ENCODE measurements at regions not wholly inside any gene's neighbourhood (a gene's known extent, or its start where the extent isn't known, plus 50 kb on each side); places are given as distances from the start of the nearest gene placed in this dataset.

DNA sequence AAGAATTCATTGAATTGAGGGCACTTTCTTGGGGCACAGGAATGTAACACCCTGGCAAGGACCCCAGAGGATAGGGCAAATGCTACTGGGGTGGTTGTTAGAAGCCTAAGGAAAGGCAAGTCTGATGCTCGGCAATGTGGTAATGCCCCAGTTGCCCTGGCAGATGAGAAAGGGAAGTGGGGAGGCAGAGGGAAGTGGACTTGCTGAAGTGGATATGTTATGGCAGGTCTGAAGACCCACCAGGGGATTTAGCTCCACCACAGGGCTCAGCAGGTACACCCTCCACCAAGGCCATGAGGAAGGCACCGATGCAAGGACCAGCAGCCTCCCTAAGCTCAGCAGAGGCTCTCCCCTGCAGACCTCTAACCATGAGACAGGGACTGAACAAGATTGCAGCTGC lies 184.8 kb downstream of the IRX5 start:
- no peak for DNase-seq (ENCODE audit: low read depth in 2 of 2)

DNA sequence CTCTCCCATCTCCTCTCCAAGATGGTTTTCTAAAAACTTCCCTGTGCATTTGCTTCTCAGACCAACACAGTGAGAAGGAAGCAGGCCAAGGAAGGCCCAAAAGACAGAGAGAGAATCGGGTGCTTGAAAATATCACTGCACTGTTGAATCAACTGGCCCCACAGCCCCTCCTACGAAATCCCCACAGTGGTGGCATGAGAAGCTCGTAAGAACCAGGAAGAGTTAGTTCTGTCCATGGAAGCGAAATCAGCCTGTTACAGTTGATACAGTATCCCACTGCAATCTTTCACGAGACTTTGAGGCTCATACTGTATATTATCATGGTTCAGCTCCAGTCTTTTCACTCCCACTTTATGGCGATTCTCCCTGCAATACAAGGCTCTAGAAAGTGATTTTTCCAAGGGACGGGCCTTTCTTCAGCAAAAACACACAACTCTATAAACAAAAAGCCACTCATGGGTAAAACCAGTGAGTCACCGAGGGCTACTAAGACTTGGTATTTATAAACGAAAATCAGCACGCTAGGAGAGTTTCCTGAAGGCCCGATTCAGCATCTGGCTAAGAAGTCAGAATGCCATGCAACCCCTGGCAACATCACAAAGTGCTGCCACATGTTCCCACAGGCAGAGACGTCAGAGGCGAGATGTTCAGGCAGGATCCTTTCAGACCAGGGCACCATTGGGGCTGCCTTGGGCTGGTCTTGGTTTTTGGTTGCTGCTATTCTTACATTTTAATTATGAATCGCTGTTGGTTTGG lies 185.7 kb downstream of the IRX5 start:
- DNase-seq (ENCODE audit: low read depth in 2 of 2): no peak

DNA sequence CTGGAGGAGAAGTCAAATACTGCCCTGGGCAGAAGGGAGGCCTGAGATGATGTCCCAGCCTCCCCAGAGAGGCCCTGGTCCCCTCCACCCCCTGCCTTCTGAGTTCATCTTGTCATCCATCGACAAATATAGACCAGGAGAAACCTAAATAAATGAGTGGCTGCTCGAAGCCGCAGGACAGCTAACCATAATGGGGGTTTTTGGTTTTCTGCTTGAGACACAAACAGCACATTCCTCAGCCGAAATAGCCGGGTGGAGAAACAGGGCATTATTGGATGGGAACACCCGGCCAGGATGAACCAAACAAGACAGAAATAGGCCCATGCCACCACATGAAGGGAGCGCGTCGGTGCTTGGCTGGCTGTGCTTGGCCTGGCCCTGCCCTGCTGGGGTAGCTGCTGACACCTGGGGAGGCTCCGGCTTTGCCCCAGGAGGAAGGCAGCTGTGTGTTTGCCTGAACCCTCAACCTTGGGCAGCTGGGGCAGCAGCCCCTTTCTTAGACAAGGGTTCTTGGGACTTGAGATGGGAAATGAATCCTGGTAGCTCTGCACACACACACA lies 188.1 kb downstream of the IRX5 start:
- no peak for DNase-seq (ENCODE audit: low read depth in 2 of 2)

- DNase-seq (ENCODE audit: low read depth in 2 of 2): no peak
Measured at GRCh38 chr16:55120408-55120807, 189.7 kb downstream of the IRX5 start.

- no peak for DNase-seq (ENCODE audit: low read depth in 2 of 2)
Measured at GRCh38 chr16:55120826-55121225, 190.2 kb downstream of the IRX5 start.

DNA sequence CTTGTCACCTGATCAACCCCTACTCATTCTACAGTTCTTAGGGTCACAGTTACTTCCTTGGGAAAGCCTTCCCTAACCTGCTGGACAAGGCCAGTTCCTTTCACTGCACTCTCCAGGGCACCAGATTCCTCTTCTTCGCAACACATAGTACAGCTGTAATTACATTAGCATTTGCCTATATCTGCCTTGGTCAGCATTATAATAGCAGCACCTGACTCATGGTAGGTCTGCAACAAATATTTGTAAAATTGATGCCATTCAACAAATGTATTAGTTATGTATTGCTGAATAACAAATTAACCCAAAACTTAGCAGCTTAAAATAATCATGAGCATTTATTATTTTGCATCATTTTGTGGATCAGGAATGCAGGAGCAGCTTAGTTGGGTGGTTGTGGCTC lies 193.0 kb downstream of the IRX5 start:
- DNase-seq (ENCODE audit: low read depth in 2 of 2): no peak

DNA sequence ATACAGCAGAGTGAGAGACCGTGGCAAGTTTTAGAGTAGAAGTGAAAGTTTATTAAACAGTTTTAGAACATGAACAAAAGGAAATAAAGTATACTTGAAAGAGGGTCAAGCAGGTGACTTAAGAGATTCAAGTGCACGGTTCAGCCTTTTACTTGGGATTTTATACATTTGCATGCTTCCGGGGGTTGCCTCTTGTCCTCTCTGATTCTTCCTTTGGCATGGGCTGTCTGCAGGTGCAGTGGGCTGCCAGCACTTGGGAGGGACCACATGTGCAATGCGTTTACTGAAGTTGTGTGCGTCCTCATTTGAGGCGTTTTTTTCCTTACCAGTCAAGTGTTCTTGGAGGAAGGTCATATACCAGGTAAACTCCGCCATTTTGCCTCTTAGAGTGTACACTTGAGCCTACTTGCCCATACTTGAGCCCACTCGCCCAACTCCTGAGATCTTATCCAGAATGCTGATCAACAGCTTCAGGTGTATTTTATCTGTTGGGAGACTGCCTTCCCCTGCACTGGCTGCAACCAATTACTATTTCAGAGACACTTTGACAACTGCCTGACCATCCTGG lies 195.2 kb downstream of the IRX5 start:
- no peak for DNase-seq (ENCODE audit: low read depth in 2 of 2)

- no peak for DNase-seq (ENCODE audit: low read depth in 2 of 2)
Measured at GRCh38 chr16:55126456-55126855, 195.8 kb downstream of the IRX5 start.

- DNase-seq (ENCODE audit: low read depth in 2 of 2): no peak
Measured at GRCh38 chr16:55130456-55130855, 193.5 kb upstream of the IRX6 start.

DNA sequence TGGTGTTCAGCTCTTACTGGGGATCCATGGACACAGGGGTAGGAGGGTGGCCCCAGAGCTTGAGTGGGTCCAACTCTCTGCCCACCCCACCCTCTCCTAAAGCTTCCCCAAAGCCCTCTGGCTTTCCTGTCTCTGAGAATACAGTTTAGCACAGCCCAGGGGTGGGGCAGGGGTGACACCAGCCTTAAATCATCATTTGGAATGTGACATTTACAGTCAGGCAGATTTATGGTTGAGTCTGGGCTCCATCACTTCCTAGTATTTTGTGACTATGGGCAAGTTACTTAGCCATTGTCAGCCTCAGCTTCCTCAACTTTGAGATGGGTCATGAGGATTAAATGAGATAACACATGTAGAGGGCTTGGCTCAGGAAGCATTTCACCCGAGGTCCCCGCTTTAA lies 193.1 kb upstream of the IRX6 start:
- no peak for DNase-seq (ENCODE audit: low read depth in 2 of 2)

DNA sequence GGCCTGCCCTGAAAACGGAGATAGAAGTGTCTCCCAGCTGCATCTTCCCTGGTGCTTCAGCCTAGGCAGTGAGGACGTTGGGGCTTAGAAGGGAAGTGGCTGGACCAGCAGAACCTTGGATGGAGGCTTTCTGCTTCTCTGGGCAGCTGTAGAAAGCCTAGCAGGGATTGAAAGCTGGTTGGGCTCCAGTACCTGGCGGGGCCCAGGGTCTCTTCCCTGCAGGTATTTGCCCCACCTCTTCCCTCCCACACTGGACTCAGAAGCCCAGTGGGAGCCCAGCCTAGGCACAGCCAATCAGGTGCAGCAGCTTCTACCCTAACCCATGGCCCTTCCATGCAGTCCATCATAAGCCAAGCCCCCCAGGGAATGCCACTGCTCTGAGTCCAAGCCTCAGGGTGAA lies 190.3 kb upstream of the IRX6 start:
- no peak for DNase-seq (ENCODE audit: low read depth in 2 of 2)

DNA sequence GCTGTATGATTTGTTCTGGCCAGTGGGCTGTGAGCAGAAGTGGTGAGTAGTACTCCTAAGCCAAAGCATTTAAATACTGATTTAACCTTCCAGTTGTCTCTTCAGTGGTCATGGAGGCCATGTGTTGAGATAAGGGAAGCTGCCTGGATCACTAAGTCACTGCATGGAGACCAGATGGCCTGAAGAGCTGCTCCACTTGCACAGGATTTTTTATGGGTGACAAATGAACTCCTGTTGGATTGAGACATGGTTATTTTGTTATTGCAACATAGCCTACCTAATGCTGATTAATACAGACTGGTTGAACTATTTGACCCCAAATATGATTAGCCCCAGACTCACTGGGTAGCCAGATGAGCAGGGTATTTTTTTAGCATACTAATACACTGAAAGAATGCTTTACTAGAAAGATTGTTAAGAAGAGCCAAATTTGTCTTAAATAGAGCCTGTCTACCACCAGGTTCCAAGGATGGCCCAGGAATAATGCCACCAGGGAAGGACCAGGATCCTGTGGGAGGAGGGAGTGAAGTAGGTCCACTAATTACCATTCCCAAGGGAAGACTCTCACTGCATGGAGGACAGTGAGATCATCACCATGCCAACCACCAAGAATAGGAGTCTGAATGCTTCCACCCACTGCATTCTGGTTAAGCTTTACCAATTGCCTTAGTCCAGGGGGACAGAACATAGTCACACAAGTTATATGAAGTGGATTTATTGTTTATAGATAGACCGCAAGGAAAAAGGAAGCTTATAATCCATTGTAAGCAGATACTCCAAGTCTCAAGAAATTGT lies 187.4 kb upstream of the IRX6 start:
- DNase-seq (ENCODE audit: low read depth in 2 of 2): no peak

DNA sequence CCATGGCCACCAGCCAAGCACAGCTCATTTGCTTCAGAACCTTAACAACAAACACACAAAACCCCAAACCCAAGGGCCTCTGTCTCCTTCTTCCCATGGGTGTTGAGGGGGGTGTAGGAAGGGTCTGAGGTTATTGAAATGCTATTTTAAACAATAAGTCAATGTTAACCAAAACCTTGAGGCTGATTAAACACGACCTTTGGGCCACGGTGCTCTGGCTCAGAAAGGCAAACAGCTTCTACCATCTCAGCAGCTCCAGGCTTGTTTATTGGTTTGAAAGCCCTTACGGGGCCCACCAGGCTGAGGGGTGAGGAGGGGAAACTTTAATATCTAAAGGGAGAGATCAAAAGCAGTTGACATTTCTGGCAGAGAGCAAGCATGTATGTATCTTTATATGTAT lies 185.7 kb upstream of the IRX6 start:
- no peak for DNase-seq (ENCODE audit: low read depth in 2 of 2)

- DNase-seq (ENCODE audit: low read depth in 2 of 2): no peak
Measured at GRCh38 chr16:55142405-55142804, 181.6 kb upstream of the IRX6 start.

DNA sequence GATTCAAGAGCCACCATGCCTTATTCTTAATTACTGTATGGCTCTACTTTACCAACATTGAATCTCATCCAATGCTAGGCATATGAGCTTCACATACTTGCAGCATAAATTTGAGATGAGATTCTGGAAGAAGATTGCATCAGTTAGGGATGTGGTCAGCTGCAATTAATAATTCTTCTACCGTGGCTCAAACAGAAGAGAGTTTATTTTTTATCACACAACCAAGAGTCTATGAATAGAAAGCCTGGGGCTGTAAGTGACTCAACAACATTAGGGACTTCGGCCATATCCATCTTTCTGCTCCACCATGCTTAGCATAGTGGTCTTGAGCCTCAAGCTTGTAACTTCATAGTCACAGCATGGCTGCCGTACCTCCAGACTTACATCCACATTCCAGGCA lies 179.4 kb upstream of the IRX6 start:
- no peak for DNase-seq (ENCODE audit: low read depth in 2 of 2)

- DNase-seq (ENCODE audit: low read depth in 2 of 2): no peak
Measured at GRCh38 chr16:55145771-55146603, 178.0 kb upstream of the IRX6 start.

DNA sequence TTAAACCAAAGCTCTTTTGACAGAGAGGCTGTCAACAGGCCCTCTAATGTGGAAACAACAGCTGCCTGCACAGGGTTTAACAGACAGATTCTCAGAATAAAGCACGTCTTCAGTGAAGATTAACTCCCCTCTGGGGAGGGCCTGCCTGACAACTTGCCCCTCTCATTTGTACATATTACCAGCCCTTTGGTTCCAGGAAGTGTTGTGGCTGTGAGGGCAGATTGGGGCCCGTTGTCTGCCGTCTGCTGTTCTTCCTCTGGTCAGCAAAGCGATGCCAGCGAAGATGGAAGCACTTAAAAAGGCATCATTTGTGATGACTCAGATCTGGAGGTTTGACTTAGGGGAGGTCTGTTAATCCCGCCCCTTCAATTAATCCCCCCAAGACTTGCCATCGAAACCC lies 177.0 kb upstream of the IRX6 start:
- no peak for DNase-seq (ENCODE audit: low read depth in 2 of 2)

DNA sequence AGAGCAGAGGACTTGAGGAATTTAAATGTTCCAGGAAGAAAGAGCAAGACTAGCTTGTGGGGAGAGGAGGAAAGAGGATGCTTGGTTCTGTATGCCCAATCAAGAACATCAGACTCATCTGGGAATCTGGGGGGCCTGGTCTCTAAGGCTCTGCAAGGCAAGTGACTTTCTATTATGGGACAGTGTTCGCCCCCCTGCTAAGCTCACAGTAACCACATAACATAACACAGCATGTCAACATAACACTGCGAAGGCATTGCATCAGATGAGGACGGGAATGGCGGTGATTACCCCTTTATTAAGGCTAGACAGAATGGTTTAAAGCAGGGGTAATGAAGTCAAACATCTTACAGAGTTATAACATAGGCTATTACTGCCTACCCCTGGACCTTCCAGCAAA lies 176.6 kb upstream of the IRX6 start:
- DNase-seq (ENCODE audit: low read depth in 2 of 2): no peak

DNA sequence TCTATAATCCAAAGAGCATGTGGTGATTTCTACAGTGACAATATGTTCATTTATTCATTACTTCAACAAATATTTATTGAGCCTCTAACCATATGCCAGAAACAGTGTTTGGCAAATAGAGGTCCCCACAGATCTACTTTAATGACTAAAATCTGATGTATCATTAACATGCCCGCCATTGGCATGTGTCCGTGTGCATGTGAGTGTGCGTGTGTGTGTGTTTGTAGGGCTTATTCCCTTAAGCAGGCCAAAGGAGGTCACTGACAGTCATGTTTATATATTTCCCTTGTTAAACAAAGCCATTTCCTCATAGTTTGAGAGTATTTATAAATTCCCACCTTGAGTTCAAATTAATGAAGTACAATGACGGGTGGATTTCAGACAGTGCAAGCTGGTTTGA lies 174.4 kb upstream of the IRX6 start:
- no peak for DNase-seq (ENCODE audit: low read depth in 2 of 2)

DNA sequence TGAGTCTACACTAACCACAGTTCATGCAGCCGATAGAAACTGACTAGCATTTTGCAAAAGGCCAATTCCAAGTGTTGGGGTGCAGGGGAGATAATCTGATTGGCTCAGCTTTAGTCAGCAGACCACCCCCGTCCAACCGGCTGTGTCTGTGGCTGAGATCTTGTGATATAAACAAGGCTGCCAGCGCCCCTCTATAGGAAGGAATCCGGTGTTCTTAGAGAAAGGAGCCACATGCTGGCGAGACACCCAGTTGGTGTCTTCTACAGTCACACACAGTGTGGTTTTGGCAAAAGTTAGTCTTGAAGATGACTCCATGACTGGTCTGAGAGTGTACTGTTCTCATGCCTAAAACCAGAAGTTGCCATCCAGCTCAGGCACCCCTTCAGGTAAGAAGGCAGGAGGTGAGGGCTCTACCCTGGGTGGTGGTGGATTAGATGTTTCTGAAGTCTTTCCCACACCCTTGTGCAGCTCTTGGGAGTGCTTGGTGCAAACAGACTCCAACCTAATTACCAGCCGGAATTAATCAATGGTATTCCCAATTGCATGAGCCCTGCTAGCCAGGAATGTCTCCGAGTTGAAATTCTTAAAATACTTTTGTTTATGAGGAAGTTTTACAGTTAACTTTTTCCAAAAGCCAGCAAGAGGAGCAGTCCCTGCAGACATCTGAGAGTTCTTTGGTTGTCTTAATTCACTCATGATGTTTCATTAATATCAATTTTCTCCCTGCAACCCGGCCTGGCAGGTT lies 172.3 kb upstream of the IRX6 start:
- no peak for DNase-seq (ENCODE audit: low read depth in 2 of 2)

DNA sequence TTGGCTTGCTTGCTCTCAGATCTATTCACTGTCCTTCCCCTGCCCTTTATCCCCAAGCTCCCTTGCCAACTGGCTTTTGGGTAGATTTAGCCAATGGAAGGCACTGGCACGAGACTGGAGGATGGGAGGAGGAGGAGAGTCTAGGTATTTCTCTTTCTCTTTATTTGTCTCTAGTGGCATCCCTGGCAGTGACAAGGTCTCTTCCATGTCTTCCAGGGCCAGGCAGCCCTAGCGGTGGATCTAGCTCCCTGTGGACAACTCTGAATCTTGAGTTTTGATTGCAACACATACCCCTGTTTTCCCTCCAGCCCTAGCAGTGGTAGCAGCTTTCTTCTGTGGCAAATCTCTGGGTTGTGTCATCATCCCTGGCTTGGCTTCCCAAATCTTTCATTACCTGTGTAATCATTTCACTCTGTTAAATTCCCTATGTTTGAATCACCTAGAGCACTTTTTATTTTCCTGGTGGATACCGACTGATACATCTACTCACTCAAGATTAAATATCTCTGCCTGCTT lies 171.1 kb upstream of the IRX6 start:
- DNase-seq (ENCODE audit: low read depth in 2 of 2): no peak
